ENCODE measurements at regions not wholly inside any gene's neighbourhood (a gene's known extent, or its start where the extent isn't known, plus 50 kb on each side); places are given as distances from the start of the nearest gene placed in this dataset.

DNA sequence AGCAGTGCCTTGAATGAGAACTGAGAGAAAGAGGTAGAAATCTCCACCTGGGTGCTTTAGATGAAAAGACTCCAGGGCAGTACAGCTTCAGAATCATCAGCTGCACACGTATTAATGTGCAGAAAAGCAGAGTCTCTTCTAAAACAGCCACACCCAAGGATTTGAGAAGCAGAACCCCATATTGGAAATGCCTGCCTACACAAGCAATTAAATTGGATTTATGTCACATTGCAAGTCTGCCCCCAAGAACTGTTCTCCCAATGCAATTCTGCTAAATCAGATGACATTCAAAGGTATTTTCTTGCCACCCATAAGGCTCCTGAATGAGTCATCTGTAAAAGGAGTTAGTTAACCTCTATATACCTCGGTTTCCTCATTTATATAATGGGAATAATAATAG is 326.0 kb upstream of the C16orf82 start:
- Histone ChIP-seq H3K4me3 (replicated peaks in 1 of 2; ENCODE audit: low read depth in 1 of 2, low read length in 2 of 2) (no peak overlapping the region), H4K20me1 (ENCODE audit: insufficient read depth) (no peaks in the 10 kb centered on the region), H3K27me3 (ENCODE audit: insufficient read depth, low read length) (no peaks in the 10 kb centered on the region), H3K9me2 (ENCODE audit: insufficient read depth) (no peaks in the 10 kb centered on the region), H2AFZ (ENCODE audit: low read depth, low read length, poor library complexity, severe bottlenecking) (no peak overlapping the region), H3K27ac (ENCODE audit: low read depth, low read length) (no peak overlapping the region), H3K79me2 (ENCODE audit: insufficient read depth, low read length) (no peaks in the 10 kb centered on the region), H3K9ac (ENCODE audit: low read length) (no peak overlapping the region), H3K4me2 (ENCODE audit: low read length) (no peak overlapping the region), H3K36me3 (ENCODE audit: control insufficient read depth in 1 of 2, insufficient read depth in 2 of 2, low read length in 2 of 2) (no peaks in the 10 kb centered on the region), H3K4me1 (ENCODE audit: control insufficient read depth in 1 of 2, insufficient read depth in 2 of 2, low read length in 2 of 2) (no peaks in the 10 kb centered on the region), H3K9me3 (ENCODE audit: control insufficient read depth in 1 of 2, insufficient read depth in 1 of 2, low read depth in 1 of 2, low read length in 2 of 2) (no peaks in the 10 kb centered on the region)
- intact Hi-C loops (cut with micrococcal nuclease), result no loop called here
- CTCF ChIA-PET, result no interaction called here
- no TSS peak for BruUV-seq (replicated peaks)
- no peak for ATAC-seq
- no peak for TF ChIP-seq POLR2A (IDR thresholded peaks at IDR 0.05; ENCODE audit: borderline replicate concordance, extremely low read depth, insufficient read depth, insufficient read length)
- no peak for TF ChIP-seq ATF3 (IDR thresholded peaks at IDR 0.05)
- TF ChIP-seq, protein P1, sequence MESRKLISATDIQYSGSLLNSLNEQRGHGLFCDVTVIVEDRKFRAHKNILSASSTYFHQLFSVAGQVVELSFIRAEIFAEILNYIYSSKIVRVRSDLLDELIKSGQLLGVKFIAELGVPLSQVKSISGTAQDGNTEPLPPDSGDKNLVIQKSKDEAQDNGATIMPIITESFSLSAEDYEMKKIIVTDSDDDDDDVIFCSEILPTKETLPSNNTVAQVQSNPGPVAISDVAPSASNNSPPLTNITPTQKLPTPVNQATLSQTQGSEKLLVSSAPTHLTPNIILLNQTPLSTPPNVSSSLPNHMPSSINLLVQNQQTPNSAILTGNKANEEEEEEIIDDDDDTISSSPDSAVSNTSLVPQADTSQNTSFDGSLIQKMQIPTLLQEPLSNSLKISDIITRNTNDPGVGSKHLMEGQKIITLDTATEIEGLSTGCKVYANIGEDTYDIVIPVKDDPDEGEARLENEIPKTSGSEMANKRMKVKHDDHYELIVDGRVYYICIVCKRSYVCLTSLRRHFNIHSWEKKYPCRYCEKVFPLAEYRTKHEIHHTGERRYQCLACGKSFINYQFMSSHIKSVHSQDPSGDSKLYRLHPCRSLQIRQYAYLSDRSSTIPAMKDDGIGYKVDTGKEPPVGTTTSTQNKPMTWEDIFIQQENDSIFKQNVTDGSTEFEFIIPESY (IDR thresholded peaks at IDR 0.05; ENCODE audit: extremely low read depth, insufficient replicate concordance, low read length), result no peak
- TF ChIP-seq ZFX (IDR thresholded peaks at IDR 0.05), result no peak
- TF ChIP-seq JUND (IDR thresholded peaks at IDR 0.05), result no peak
- TF ChIP-seq, protein P2, sequence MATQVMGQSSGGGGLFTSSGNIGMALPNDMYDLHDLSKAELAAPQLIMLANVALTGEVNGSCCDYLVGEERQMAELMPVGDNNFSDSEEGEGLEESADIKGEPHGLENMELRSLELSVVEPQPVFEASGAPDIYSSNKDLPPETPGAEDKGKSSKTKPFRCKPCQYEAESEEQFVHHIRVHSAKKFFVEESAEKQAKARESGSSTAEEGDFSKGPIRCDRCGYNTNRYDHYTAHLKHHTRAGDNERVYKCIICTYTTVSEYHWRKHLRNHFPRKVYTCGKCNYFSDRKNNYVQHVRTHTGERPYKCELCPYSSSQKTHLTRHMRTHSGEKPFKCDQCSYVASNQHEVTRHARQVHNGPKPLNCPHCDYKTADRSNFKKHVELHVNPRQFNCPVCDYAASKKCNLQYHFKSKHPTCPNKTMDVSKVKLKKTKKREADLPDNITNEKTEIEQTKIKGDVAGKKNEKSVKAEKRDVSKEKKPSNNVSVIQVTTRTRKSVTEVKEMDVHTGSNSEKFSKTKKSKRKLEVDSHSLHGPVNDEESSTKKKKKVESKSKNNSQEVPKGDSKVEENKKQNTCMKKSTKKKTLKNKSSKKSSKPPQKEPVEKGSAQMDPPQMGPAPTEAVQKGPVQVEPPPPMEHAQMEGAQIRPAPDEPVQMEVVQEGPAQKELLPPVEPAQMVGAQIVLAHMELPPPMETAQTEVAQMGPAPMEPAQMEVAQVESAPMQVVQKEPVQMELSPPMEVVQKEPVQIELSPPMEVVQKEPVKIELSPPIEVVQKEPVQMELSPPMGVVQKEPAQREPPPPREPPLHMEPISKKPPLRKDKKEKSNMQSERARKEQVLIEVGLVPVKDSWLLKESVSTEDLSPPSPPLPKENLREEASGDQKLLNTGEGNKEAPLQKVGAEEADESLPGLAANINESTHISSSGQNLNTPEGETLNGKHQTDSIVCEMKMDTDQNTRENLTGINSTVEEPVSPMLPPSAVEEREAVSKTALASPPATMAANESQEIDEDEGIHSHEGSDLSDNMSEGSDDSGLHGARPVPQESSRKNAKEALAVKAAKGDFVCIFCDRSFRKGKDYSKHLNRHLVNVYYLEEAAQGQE (IDR thresholded peaks at IDR 0.05; ENCODE audit: low read depth), result no peak
- no peak for TF ChIP-seq EGR1 (IDR thresholded peaks at IDR 0.05; ENCODE audit: low read depth)
- DNase-seq (ENCODE audit: low read depth, low spot score), result no peak
- RAD21 ChIA-PET (ENCODE audit: low non-redundant PET in 1 of 2, low total read pairs in 2 of 2, uncharacterized antibody in 2 of 2, unreplicated experiment in 2 of 2), result no interaction called here
- POLR2A ChIA-PET, result no interaction called here
